Breast epithelium (tissue), 4 donors: ENCODE measurements at regions not wholly inside any gene's neighbourhood (a gene's known extent, or its start where the extent isn't known, plus 50 kb on each side); places are given as distances from the start of the nearest gene placed in this dataset.

ENCODE experiments used
- DNase-seq, 2 donors: peaks; one replicate each; pipeline ENCODE4 v3.0.0-alpha.2; 2019; ENCODE audit warnings: low spot score in 2 of 2
- H3K27ac ChIP-seq, 2 donors: fragments of 200-600 bp; sonication (generic) in 1 of 2; one replicate each; pipeline ENCODE4 v1.5.1; 2016 to 2019; ENCODE audit warnings: mild to moderate bottlenecking in 1 of 2
- H3K27me3 ChIP-seq, 2 donors: fragments of 200-600 bp; sonication (generic) in 1 of 2; one replicate each; pipeline versions ENCODE4 v1.5.1 to v1.6.0; 2017 to 2019; ENCODE audit warnings: control low read depth in 1 of 2, mild to moderate bottlenecking in 1 of 2
- H3K36me3 ChIP-seq: fragments of 200-600 bp; one replicate; pipeline ENCODE4 v1.5.1; 2019
- H3K4me1 ChIP-seq, 2 donors: fragments of 200-600 bp; sonication (generic); one replicate each; pipeline ENCODE4 v1.5.1; 2016 to 2019; ENCODE audit warnings: control low read depth in 1 of 2
- H3K4me3 ChIP-seq, 3 donors: fragments of 200-600 bp; sonication (generic); 1 replicate in 2 of 3; 2 replicates in 1 of 3; pipeline ENCODE4 v1.5.1; 2016 to 2019; ENCODE audit warnings: mild to moderate bottlenecking in 3 of 3, moderate library complexity in 2 of 3
- H3K9me3 ChIP-seq, 2 donors: fragments of 200-600 bp; sonication (generic) in 1 of 2; one replicate each; pipeline ENCODE4 v1.5.1; 2016 to 2019; ENCODE audit warnings: control low read depth in 1 of 2
- POLR2A ChIP-seq: fragments of 450-650 bp; IDR thresholded peaks from one replicate; pipeline ENCODE4 v1.6.1; 2016; ENCODE audit warnings: antibody characterized with exemption, mild to moderate bottlenecking, moderate library complexity
- POLR2AphosphoS5 ChIP-seq, 3 donors: sonication (generic); formaldehyde crosslinking; IDR thresholded peaks; one replicate each; pipeline ENCODE4 v1.6.1; 2017; ENCODE audit warnings: antibody characterized with exemption in 3 of 3
- intact Hi-C: fragments of 100-400 bp; cut with DNase I; formaldehyde crosslinking; loops from one replicate; pipeline ENCODE4 v1.15.1; 2023; ENCODE audit warnings: low total_unique reads
- TF ChIP-seq, protein P1 (sequence below), 3 donors: fragments of 450-650 bp; IDR thresholded peaks; one replicate each; pipeline ENCODE4 v1.5.1; 2016 to 2017; ENCODE audit warnings: antibody characterized with exemption in 3 of 3, mild to moderate bottlenecking in 3 of 3, moderate library complexity in 3 of 3

DNA sequence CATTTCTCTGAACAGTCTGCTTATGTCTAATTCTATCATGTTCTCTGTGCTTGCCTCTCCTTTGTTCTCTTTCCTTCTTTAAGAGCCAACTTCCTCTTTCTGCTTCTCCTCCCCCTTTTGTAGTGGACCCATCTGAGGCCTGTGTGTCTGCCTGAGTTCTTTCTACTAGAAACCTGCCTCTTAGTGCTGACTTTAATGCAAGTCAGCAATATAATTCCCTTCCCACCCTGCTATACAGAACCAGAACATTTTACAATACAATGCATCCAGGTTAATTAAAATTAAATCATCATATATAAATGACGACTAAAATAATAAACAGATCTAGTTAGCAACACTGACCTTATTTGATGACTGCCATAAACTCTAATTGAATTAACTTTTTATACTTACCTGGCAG, 82.6 kb upstream of the GAS1 start:
- Histone ChIP-seq H3K9me3 (no peaks in the 10 kb centered on the region), H3K27ac (no peak overlapping the region), H3K4me3 (no peak overlapping the region), H3K4me1 (no peaks in the 10 kb centered on the region), H3K27me3 (no peaks in the 10 kb centered on the region), H3K36me3 (no peaks in the 10 kb centered on the region)
- intact Hi-C loops = no loop called here
- DNase-seq = no peak
- TF ChIP-seq POLR2A (no peak), POLR2AphosphoS5 (IDR thresholded peaks at IDR 0.05) (no peak)
- TF ChIP-seq, protein P1, sequence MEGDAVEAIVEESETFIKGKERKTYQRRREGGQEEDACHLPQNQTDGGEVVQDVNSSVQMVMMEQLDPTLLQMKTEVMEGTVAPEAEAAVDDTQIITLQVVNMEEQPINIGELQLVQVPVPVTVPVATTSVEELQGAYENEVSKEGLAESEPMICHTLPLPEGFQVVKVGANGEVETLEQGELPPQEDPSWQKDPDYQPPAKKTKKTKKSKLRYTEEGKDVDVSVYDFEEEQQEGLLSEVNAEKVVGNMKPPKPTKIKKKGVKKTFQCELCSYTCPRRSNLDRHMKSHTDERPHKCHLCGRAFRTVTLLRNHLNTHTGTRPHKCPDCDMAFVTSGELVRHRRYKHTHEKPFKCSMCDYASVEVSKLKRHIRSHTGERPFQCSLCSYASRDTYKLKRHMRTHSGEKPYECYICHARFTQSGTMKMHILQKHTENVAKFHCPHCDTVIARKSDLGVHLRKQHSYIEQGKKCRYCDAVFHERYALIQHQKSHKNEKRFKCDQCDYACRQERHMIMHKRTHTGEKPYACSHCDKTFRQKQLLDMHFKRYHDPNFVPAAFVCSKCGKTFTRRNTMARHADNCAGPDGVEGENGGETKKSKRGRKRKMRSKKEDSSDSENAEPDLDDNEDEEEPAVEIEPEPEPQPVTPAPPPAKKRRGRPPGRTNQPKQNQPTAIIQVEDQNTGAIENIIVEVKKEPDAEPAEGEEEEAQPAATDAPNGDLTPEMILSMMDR (IDR thresholded peaks at IDR 0.05) = no peak

DNA sequence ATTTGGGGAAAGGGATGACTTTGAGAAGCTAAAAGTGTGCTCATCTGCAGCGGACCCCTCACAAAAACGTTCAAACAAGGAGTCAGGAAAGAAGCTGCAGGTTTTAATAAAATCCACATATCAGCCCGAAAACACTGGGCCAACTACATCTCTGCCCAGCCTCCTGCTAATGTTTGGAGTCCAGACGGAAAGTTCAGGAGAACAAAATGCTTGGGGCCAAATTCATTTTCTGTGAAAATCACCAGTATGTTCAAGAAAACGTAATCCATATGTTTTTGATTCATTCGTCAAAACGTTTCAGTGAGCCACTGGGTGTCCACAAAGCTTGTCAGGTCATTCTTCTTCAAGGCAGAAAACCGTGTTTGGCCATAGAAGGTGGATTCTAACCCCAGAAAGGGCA, 87.5 kb upstream of the GAS1 start:
- intact Hi-C loops = no loop called here
- TF ChIP-seq, protein P1 (IDR thresholded peaks at IDR 0.05) = no peak
- TF ChIP-seq POLR2A = no peak
- TF ChIP-seq POLR2AphosphoS5 (IDR thresholded peaks at IDR 0.05) = no peak
- no peaks in the 10 kb centered on the region for H3K9me3 ChIP-seq
- H3K4me3 ChIP-seq = no peak overlapping the region
- no peak for DNase-seq
- H3K36me3 ChIP-seq = no peaks in the 10 kb centered on the region
- H3K27ac ChIP-seq = peak overlapping the region; percentile 80 to 87
- no peaks in the 10 kb centered on the region for H3K27me3 ChIP-seq
- H3K4me1 ChIP-seq = no peaks in the 10 kb centered on the region

- Histone ChIP-seq H3K4me1 (no peaks in the 10 kb centered on the region), H3K36me3 (no peaks in the 10 kb centered on the region), H3K27ac (peak overlapping the region; percentile 80 to 87), H3K27me3 (no peaks in the 10 kb centered on the region), H3K9me3 (no peaks in the 10 kb centered on the region), H3K4me3 (no peak overlapping the region)
- intact Hi-C loops = no loop called here
- no peak for DNase-seq
- TF ChIP-seq POLR2AphosphoS5 (IDR thresholded peaks at IDR 0.05) (no peak), POLR2A (no peak)
- TF ChIP-seq, protein P1 (IDR thresholded peaks at IDR 0.05) = no peak
Measured at GRCh38 chr9:87035879-87036278, 88.6 kb upstream of the GAS1 start.

DNA sequence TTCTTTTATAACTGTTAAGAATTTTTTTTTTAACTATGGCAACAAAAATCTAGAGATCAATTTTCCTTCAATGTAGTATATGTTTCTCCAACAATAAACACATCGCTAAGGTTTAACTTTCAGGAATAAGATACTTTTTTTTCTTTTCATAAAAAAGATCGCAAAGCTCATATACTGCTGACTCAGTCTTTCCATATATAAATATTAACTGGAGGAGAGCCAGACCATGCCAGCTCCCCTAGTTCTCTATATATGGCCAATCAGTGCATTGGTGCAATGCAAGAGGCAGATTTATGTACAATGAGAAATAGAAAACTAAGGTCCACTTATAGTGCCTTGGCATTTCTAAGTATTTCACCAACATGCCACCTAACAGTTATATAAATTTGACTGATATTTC, 89.2 kb upstream of the GAS1 start:
- intact Hi-C loops = no loop called here
- DNase-seq = no peak
- no peaks in the 10 kb centered on the region for H3K27me3 ChIP-seq

GRCh38 chr9:87039809-87040392, 92.6 kb upstream of the GAS1 start:
- Histone ChIP-seq H3K36me3 (no peaks in the 10 kb centered on the region), H3K27me3 (no peaks in the 10 kb centered on the region), H3K9me3 (no peaks in the 10 kb centered on the region), H3K4me3 (no peak overlapping the region), H3K4me1 (no peaks in the 10 kb centered on the region), H3K27ac (no peak overlapping the region)
- TF ChIP-seq, protein P1 (IDR thresholded peaks at IDR 0.05) = no peak
- TF ChIP-seq POLR2A (no peak), POLR2AphosphoS5 (IDR thresholded peaks at IDR 0.05) (no peak)
- DNase-seq = no peak
- intact Hi-C loops = no loop called here

More for the DNA sequence above, 89.2 kb upstream of the GAS1 start:
- Histone ChIP-seq H3K27ac (peak overlapping the region in 1 of 2 donors; percentile 80), H3K4me3 (no peak overlapping the region), H3K4me1 (no peaks in the 10 kb centered on the region), H3K9me3 (no peaks in the 10 kb centered on the region), H3K36me3 (no peaks in the 10 kb centered on the region)
- TF ChIP-seq, protein P1 (IDR thresholded peaks at IDR 0.05) = no peak
- TF ChIP-seq POLR2AphosphoS5 (IDR thresholded peaks at IDR 0.05) (no peak), POLR2A (no peak)
